ENCODE measurements at regions not wholly inside any gene's neighbourhood (a gene's known extent, or its start where the extent isn't known, plus 50 kb on each side); places are given as distances from the start of the nearest gene placed in this dataset.

GRCh38 chr14:30284808-30285207 is 274.1 kb upstream of the G2E3 start:
- TF ChIP-seq CTCF (IDR thresholded peaks at IDR 0.05): no peak
- TF ChIP-seq POLR2A (IDR thresholded peaks at IDR 0.05): no peak

Data from esophagus squamous epithelium (tissue), 4 donors.